ENCODE measurements at regions not wholly inside any gene's neighbourhood (a gene's known extent, or its start where the extent isn't known, plus 50 kb on each side); places are given as distances from the start of the nearest gene placed in this dataset.

- intact Hi-C loops (cut with DNase I), result no loop called here
- Histone ChIP-seq H3K27me3 (no peaks in the 10 kb centered on the region), H3K4me1 (peaks cover 0 to 14% (median 4%) of the 10 kb centered on the region in 4 donors), H3K4me3 (no peak overlapping the region), H3K27ac (no peak overlapping the region), H3K36me3 (no peaks in the 10 kb centered on the region), H3K9me3 (no peaks in the 10 kb centered on the region)
- no peak for TF ChIP-seq CTCF (IDR thresholded peaks at IDR 0.05)
- TF ChIP-seq EP300 (IDR thresholded peaks at IDR 0.05), result no peak
- no peak for TF ChIP-seq POLR2AphosphoS5 (IDR thresholded peaks at IDR 0.05)
- no peak for TF ChIP-seq POLR2A (IDR thresholded peaks at IDR 0.05)
- DNase-seq, result no peak
- WGBS, 2 donors, result 67% methylated on average over 2 of the region's 2 CpGs
These were observed 299.2 kb upstream of the CWC22 start for GRCh38 chr2:180306346-180306745.

GRCh38 chr2:180291552-180292421 is 284.7 kb upstream of the CWC22 start:
- Histone ChIP-seq H3K27ac (no peak overlapping the region), H3K4me3 (no peak overlapping the region), H3K36me3 (no peaks in the 10 kb centered on the region), H3K4me1 (no peaks in the 10 kb centered on the region), H3K9me3 (no peaks in the 10 kb centered on the region), H3K27me3 (no peaks in the 10 kb centered on the region)
- no peak for TF ChIP-seq POLR2A (IDR thresholded peaks at IDR 0.05)
- no peak for TF ChIP-seq POLR2AphosphoS5 (IDR thresholded peaks at IDR 0.05)
- no peak for TF ChIP-seq EP300 (IDR thresholded peaks at IDR 0.05)
- no peak for DNase-seq
- intact Hi-C loops (cut with DNase I), result no loop called here
- 72 to 89% methylated on average over 6 of the region's 6 CpGs for WGBS, 2 donors

- 40 to 53% methylated on average over 2 of the region's 2 CpGs for WGBS, 2 donors
- TF ChIP-seq CTCF (IDR thresholded peaks at IDR 0.05) (no peak), EP300 (IDR thresholded peaks at IDR 0.05) (no peak), POLR2A (IDR thresholded peaks at IDR 0.05) (no peak), POLR2AphosphoS5 (IDR thresholded peaks at IDR 0.05) (no peak)
- Histone ChIP-seq H3K27me3 (no peaks in the 10 kb centered on the region), H3K27ac (no peak overlapping the region), H3K36me3 (no peaks in the 10 kb centered on the region), H3K9me3 (no peaks in the 10 kb centered on the region), H3K4me1 (no peaks in the 10 kb centered on the region), H3K4me3 (no peak overlapping the region)
- intact Hi-C loops (cut with DNase I), result no loop called here
- DNase-seq, result no peak
These were observed 284.0 kb upstream of the CWC22 start for GRCh38 chr2:180291060-180291459.

DNA sequence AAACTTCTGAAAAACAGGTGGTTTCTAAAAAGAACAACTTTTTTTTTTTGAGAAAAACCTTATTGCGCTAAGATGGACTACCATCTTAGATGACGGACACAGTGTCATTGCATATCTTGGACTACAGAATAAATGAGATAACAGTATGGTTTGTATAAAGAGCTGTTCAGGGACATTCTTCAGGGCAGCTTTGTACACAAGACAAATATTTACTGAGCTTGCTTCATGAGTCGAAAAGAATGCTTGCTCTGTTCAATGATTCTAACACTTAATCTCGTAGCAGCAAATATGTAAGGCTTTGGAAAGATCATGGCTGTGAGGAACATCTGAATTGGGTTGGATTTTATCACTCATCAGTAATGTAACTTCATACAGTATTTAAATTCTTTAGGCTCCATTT is 282.5 kb upstream of the CWC22 start:
- no peak overlapping the region for H3K4me3 ChIP-seq
- H3K9me3 ChIP-seq, result no peaks in the 10 kb centered on the region
- intact Hi-C loops (cut with DNase I), result no loop called here
- no peak overlapping the region for H3K27ac ChIP-seq
- WGBS, 2 donors, result 57 to 70% methylated on average over 4 of the region's 4 CpGs
- H3K36me3 ChIP-seq, result no peaks in the 10 kb centered on the region
- no peaks in the 10 kb centered on the region for H3K27me3 ChIP-seq
- H3K4me1 ChIP-seq, result no peaks in the 10 kb centered on the region
- DNase-seq, result no peak
- TF ChIP-seq EP300 (IDR thresholded peaks at IDR 0.05) (no peak), CTCF (IDR thresholded peaks at IDR 0.05) (no peak), POLR2AphosphoS5 (IDR thresholded peaks at IDR 0.05) (no peak), POLR2A (IDR thresholded peaks at IDR 0.05) (no peak)

DNA sequence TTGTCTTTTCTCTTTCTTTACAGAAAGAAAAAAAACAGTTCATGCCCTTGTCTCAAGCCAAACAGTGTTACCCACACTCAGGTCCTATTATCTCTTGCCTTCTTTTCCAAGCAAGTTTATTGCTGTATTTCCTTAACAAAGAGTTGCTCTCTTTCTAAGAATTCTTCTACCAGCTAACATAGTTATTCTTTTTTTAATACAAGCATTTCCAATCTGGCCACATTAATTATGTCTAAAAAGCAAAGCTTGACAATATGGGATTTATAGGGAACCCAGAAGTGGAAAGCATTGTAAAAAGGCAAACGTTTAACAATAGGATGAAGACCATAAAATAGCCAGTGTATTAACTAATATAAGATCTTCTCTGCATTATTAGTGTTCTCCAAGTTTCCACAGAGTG is 272.5 kb upstream of the CWC22 start:
- intact Hi-C loops (cut with DNase I), result no loop called here

More for the DNA sequence above, 272.5 kb upstream of the CWC22 start:
- no peak for DNase-seq
- Histone ChIP-seq H3K9me3 (no peaks in the 10 kb centered on the region), H3K4me1 (no peaks in the 10 kb centered on the region), H3K27ac (no peak overlapping the region), H3K36me3 (no peaks in the 10 kb centered on the region), H3K27me3 (no peaks in the 10 kb centered on the region), H3K4me3 (no peak overlapping the region)
- WGBS, 2 donors, result 27 to 49% methylated on average over 1 of the region's 1 CpG
- TF ChIP-seq CTCF (IDR thresholded peaks at IDR 0.05) (no peak), POLR2A (IDR thresholded peaks at IDR 0.05) (no peak), EP300 (IDR thresholded peaks at IDR 0.05) (no peak), POLR2AphosphoS5 (IDR thresholded peaks at IDR 0.05) (no peak)

All from sigmoid colon (tissue), 6 donors.